HG03378 (cell line): ENCODE measurements at regions not wholly inside any gene's neighbourhood (a gene's known extent, or its start where the extent isn't known, plus 50 kb on each side); places are given as distances from the start of the nearest gene placed in this dataset.
A peak's percentile ranks its signal among the peaks of the same experiment; 100 is the strongest.

Source experiments
- ATAC-seq: cut with Tn5 transposase; IDR thresholded peaks from one replicate; pipeline ENCODE4 v1.9.1; 2021; ENCODE audit warnings: mild to moderate bottlenecking, moderate library complexity; ENCODE audit not compliant: unreplicated experiment

DNA sequence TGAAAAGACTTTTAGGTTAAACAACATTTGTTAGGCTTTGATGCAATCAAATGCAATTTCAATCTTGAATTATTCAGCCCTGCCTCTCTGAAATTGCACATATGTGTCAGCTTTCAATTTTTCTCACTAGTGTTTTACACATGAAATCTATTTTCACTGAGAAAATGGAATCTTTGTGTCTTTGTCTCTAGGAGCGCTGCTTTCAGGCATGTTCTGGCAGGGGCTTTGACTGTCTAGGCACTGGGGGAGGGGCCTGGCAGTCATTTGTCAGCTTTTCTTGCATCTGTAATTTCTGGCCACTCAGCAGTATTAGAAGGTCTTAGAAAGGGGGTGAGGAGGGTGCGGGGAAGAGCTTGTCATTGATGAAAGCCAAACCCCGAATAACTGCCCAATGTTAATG lies 264.4 kb downstream of the PTPRC start:
- ATAC-seq: no peak

DNA sequence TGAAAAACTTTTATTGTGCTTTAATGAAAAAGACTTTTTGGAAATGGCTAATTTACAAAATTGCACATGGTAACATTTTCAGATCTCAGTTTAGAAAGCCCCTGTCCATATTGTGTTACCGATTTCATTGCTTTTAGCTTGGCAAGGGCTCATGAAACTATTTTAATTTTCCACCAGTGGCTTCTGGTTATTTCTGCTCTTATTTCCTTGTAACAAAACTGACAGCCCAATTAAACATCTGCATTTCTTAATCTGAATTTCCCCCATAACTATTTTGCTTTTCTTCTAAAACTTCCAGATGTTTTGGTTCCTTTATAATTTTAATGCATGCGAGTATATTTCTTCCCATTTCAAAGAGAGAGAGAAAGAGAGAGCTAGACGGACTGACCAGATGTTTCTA lies 264.8 kb downstream of the PTPRC start:
- ATAC-seq: no peak

DNA sequence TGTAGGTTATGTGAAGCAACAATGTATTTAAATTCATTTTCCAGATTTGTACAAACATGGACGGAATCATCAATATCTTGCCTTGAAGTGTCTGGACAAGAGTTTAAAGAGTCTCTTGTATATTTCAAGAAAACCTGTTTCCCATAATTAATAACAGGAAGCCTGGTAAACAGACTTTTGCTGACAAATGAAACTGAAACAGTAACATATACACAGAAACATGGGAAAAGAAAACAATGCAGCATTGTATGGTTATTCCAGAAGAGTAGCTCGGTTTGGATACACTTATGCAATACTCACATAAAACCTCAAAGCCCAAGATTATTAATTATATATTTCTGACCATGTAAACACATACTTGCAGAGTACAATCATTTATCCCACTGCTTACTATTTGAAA lies 265.5 kb downstream of the PTPRC start:
- ATAC-seq: no peak

DNA sequence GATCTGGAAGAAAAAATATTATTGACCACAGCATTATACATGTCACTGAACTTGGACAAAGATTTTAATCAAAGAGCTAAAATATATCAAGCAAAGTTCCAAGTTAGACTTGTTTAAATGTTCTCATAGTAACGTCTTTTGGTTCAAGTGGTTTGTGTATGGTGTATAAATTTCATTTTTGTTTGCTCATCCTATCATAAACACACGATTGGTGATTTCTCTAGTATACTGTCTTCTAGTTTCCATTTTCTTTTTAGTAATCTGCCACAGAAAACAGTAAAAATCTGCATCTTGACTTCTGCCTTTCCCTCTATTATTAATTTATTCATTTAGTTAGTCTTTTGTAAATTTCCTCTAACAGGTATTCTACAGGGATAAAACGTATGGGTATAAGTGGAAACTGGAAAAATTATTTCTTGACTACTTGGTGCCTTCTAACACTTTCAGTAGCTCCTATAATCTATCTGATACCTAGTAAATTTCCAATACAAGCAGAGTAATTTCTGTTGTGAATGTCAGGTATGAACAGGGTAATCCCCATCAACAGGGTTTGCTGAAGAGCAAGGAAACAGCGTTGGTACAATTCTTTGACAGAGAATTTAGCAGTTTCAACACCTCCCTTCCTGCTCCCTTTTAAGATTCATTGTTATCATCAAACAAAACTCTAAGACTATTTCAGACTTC lies 268.0 kb downstream of the PTPRC start:
- no peak for ATAC-seq

DNA sequence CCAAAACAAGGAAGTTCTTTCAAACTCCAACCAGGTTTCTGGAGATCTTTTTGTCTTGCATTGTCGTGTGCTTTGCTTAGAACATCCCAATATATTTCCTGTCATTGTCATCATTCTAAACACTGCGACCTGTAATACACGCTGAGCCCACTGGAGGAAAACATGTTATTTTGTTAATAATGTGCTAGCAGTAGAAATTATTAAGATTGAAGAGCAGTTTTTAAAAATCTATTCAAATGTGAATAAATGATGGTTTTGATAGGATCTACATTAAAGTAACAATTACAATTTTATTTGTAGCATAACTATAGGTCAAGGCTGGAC lies 268.5 kb downstream of the PTPRC start:
- ATAC-seq: no peak

DNA sequence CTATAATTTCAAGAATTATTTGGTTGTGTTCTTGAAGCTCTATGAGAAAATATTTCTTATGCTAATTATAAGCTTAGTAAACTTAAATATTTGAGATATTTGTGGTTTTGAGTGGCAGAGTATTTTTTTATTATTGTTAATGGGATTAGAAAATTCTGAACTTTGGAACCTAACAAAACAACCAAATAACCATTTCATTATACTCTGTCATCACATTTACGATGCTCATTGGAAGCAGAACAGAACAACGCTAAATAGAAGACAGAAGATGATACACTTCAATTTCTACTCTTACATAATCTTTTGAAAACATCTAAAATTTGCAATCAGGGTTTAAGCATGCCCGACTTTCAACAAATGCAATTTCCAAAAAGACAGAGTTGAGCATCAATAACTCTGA lies 270.2 kb downstream of the PTPRC start:
- ATAC-seq: no peak

DNA sequence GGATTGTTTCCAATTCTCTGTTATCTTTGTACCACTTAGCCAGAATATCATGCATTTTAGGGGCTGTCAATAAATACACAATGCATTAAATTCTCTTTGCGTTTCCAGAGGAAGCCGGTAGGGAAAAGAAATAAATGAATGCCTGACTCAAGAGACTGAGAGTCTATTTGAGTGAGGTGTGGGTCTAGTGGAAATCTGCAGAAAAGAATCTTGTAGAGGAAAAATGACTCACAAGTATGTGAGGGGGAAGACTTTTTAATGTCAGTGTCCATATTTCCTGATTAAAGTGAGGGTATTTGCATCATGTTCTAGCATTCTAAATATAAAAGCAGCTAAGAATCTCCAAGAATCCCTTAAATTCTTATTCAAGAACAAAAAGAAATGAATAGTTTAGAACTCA lies 271.1 kb downstream of the PTPRC start:
- ATAC-seq: no peak

DNA sequence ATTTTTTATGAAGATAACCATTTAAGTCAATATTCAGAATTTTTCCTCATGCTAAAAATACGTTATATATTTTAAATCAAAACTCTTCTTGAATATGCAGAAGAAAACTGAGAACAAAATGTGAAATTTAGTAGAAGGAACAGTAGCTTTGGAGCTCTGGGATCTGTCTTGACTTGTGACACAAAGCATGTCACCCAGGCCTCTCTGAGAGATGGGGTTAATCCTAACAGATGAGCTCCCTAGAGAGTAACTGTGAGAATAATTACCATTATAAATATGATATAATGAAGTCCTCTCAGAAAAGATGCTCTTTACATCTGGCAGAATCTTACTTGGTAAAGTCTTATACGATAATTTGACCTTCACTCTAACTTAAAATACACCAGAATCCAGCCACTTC lies 272.0 kb downstream of the PTPRC start:
- no peak for ATAC-seq

DNA sequence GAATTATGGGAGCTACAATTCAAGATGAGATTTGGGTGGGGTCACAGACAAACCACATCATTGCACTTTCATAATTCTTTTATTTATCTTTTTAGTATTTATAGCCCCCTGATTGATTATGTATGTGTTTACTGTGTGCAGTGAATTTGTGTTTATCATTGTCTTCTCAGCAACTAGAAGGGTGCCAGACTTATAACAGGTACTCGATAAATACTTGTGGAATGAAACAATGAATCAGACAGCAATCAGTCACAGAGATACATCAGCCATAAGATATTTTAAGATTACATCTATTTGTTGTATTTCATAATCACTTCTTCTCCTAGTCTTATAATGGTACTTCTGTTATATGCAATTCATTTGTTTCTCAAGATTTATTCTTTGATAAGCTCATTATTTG lies 273.2 kb downstream of the PTPRC start:
- ATAC-seq: no peak

DNA sequence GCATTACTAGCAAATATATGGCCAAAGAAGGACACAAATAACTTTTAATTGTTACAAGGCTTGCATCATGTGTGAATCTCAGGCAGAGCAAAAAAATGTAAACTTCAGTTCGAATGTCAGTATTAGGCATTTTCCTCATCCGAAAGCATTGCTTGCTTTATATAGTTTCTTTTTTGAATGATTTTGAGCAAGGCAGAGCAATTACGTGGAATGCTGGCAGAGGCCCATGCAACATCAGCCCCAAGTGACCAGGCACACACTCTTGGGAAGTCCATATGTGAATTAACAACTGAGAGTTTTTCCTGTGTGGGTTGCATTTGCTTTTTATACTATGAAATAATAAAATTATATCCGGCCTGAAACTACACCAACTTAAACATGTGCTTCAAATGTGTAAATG lies 274.8 kb downstream of the PTPRC start:
- no peak for ATAC-seq

DNA sequence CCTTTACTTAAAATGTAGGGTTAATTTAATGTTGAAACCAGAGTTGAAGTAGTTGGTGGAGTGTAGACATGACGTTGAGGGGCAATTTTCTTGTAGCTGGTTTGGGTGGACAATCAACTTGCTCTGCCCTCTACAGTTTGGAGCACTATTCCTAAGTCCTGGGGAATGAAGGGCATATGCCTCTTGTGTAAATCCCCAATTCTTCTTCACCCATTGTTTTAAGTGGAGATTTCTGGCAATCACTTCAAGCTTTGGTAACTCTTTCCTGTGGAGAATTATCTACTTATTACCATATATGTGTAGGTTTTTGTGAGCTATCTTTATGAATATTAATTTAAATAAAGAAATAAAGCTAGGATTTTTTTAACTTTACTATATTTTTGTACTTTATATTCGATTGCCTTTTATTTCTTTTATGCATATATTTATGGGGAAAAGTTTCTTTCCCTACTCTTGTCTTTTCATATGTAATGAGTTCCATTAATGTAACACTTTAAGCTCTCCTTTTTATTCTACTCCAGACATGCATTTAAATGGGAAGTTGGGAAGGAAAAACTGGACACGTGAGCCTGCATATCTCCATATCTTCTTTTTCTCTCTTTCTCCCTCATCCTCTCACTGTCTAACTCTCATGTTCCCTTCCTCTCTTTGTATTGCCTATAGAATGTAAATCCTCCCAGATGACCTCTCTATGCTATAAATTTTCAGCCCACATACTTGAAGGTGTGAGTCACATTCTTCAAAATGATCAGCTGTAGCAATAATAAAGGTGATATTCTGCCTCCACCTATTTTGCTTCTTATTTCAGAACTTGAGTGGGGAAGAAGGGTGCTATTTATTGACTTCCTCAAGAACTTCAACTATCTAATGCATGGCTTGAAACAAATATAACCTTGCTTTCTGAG lies 276.7 kb downstream of the PTPRC start:
- ATAC-seq: no peak

DNA sequence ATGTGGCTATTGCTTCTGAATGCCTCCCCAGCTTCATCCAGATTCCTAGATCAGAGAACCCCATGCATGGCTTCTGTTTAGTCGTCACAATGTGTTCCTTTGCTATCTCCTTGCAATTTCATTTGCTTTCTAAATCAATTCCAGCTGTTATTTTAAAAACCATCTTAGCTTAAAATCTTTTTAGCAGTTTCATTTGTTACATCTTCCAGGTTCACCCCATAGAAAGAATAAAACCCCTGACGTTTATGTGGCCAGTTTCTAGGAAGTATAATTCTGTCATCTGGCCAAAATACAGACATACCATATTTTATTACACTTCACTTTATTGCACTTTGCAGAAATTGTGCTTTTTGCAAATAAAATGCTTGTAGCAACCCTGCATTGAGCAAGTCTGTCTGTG lies 278.4 kb downstream of the PTPRC start:
- ATAC-seq: no peak

DNA sequence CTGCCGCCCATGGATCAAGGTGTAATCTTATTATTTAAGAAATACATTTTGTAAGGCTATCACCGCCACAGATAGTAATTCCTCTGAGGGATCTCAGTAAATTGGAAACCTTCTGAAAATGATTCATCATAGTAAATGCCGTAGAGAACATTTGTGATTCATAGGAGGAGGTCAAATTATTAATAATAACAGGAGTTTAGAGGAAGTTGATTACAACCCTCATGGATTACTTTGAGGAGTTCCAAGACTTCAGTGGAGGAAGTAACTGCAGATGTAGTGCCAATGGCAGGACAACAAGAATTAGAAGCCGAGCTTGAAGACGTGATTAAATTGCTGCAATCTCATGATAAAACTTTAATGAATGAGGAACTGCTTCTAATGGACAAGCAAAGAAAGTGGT lies 280.1 kb downstream of the PTPRC start:
- ATAC-seq: no peak

DNA sequence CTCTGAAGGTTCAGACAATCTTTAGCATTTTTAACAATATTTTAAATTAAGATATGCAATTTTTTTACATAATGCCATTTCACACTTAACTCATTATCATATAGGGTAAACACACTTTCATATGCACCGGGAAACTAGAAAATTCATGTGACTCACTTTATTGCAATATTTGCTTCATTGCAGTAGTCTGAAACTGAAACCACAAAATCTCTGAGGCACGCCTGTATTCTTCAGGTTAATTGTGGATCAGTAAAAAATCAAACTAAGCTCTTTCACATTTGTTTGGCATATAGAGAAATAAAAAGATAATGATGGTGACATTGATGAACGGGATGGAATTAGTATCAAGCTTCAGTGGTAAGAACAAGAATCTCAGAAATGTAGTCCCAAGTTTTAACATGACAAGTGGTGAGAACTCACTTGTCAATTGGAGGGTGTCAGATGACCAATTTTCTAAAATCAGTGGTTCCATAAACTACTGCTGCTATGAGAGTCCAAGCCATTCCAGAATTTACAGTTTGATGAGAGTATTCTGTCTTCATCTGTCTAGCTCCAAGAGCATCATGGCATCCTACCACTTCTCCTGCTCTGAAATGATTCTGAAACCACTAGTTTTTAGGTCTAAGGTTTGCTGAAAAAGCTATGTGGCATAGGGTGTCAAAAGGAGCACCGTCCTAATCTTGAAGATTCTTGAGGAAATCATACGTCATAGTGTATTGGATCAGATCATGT lies 281.0 kb downstream of the PTPRC start:
- ATAC-seq: peak; percentile 53

DNA sequence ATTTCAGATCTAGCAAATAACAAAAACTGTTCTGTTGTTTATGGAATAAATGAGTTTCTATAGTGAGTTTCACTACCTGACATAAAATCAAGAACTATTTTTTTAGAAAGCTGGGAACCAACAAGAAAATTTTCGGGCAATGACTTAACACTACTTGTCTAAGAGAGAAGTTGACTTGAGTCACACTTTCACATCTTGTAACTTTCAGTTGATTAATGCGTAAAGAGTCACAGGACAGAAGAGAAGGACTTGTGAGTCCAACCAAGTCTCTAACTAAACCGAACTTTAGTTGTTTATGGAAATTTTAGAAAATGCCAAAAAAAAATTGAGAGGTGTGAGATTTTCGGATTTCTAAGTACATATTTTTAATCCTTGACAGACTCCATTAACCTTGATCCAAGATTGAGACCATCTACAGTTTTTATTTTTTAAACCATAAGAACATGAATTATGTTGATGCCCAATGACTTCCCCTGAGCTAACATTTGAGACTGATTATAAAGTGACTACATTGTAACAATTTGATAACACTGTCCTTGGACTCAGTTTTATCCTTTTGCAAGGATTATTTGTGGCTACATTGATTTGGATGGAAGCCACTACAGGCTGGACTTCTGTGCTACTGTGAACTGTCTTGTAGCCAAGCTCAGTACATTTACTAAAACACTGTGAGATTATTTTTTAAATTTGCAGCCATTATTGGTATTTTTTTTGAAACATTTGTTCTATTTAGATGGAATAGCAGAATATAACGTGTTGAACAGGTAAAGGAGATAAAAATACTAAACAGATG lies 284.0 kb downstream of the PTPRC start:
- ATAC-seq: peak; percentile 65

DNA sequence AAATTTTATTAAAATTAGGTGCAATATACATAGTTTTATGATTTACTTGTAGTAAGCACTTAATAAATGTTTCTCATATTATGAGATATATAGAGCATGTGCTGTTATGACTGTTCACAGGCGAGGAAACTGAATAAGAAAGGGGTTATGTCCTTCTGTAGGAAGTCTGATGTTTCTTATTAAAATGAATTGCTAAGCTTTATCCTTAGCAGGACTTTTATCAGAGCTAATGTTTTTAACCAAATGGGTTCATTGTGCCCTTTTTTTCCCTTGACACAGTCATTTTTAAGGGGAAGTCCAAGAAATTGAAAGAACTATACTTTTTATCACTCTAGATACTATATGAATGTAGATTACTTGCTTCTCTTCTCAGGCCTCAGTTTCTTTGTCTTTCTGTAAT lies 285.2 kb downstream of the PTPRC start:
- ATAC-seq: no peak

DNA sequence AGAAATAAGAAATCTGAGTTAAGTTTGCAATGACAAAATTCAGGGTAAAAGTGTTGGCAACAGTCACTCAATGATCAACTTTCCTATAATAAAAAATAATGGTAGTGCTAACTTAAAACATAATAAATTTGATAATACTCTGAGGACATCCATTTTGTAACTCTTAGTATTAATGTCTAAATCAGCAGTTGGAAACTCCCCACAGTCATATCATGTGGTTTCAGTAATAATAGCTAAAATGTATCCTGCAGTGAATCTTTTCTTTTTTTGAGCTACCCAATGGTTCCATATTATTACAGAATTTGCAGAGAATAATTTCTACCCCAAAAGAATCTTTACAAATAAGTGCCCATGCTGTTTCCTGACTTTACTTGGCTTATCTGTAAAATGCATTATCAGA lies 286.7 kb downstream of the PTPRC start:
- no peak for ATAC-seq

DNA sequence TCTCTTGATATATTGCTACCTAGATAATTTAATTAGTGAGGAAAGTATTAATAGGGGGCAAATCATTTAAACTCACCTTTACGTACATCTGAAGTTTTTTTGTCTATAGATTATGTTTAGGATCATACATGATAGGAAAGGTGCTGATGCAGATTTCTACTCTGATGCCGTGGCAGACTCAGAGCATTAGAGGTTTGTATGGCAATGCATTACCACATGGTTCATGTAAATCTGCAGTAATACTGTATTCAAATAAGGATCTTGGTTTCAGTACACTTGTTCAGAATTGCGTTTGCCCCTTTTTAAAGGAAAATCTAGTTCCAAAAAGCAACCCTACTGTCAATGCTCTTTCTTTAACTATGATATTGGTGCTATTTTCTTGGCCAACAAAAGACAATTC lies 288.3 kb downstream of the PTPRC start:
- no peak for ATAC-seq

DNA sequence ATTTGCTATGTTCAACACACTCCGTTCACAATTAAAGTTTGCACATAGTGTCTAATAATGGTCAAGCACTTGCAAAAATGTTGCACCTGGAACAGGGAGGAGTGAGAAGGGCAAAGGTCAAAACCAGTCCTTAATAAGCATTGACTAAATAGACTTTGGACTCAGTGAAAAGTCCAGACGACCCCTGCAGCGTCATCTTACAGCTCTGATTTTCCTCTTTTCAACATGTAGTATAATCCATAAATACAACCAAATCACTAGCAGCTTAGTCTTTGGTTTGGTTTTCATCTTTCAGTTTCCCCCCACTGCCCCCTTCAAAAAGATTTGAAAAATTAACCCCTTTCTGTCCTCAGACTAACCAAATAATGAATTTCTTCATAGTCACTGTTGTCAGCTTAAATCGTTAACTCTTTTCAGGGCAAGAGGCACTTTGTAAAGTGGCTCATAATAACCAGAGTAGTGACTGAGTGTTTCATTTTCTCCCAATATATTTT lies 290.3 kb downstream of the PTPRC start:
- no peak for ATAC-seq

DNA sequence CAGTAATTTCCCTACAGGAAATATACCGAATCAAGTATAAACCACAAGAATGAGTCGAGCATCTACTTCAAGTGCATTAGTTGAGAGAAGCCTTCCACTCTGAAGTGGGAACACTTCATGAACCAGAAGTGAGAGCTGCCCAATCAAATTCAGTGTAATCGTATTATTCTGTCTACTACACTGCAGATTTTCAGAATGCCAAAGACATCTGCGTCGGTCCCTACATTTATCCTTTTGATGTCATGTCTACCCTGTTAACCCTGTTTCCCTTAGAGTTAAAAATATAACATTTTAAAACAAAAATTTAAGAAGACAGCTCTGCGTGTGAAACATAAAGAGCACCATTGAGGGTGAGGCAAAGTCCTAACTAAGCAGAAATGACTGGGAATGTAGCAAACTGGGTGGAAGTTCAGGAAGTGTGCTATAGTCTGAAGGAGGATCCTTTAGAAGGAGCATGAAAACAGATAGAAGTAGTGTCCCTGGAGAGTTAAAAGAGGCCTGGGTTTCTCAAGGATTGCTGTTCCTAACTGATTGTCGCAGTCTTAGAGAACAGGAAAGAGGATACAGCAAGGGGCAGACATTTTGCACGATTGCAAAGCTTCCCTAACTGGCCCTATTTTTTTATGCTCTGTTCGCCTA lies 291.2 kb downstream of the PTPRC start:
- peak; percentile 47 for ATAC-seq
